ENCODE measurements at regions not wholly inside any gene's neighbourhood (a gene's known extent, or its start where the extent isn't known, plus 50 kb on each side); places are given as distances from the start of the nearest gene placed in this dataset.

DNA sequence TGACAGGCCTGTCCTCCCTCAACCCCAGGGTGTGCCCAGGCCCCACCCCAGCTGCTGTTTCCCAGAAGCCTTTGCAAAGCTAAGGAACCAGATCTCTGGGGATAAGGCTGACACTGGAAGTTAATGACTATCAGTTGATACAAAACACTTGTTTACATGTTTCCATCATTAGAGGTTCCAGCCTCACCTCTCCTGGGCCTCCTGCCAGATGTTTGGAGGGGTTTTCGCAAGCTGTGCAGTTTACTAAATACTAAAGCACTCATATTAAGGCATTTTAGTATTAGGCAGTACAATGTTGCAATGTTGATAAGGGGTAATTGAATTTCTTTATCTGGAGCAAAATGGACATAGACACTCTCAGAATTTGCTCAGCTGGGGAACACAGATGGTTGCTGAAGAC lies 218.7 kb downstream of the INSC start:
- no peak overlapping the region for H3K4me3 ChIP-seq
- H3K9me3 ChIP-seq = peaks cover 0 to 2% (median 0%) of the 10 kb centered on the region in 12 donors
- no peak overlapping the region for H3K27ac ChIP-seq
- no peaks in the 10 kb centered on the region for H3K4me1 ChIP-seq
- intact Hi-C loops (cut with DNase I) = loop anchor here in 1 of 10 donors (5.0 kb wide), 1 partner anchor 314 kb away; no protein-coding TSS in a partner anchor
- H3K27me3 ChIP-seq = peaks cover 0 to 3% (median 0%) of the 10 kb centered on the region in 9 donors
- no peak for DNase-seq
- 78 to 92% (median 87%) methylated on average over 1 of the region's 1 CpG for WGBS, 4 donors
- no peak for TF ChIP-seq POLR2A (IDR thresholded peaks at IDR 0.05)
- TF ChIP-seq, protein P1, sequence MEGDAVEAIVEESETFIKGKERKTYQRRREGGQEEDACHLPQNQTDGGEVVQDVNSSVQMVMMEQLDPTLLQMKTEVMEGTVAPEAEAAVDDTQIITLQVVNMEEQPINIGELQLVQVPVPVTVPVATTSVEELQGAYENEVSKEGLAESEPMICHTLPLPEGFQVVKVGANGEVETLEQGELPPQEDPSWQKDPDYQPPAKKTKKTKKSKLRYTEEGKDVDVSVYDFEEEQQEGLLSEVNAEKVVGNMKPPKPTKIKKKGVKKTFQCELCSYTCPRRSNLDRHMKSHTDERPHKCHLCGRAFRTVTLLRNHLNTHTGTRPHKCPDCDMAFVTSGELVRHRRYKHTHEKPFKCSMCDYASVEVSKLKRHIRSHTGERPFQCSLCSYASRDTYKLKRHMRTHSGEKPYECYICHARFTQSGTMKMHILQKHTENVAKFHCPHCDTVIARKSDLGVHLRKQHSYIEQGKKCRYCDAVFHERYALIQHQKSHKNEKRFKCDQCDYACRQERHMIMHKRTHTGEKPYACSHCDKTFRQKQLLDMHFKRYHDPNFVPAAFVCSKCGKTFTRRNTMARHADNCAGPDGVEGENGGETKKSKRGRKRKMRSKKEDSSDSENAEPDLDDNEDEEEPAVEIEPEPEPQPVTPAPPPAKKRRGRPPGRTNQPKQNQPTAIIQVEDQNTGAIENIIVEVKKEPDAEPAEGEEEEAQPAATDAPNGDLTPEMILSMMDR (IDR thresholded peaks at IDR 0.05) = no peak
- H3K36me3 ChIP-seq = no peaks in the 10 kb centered on the region
- ATAC-seq = no peak

DNA sequence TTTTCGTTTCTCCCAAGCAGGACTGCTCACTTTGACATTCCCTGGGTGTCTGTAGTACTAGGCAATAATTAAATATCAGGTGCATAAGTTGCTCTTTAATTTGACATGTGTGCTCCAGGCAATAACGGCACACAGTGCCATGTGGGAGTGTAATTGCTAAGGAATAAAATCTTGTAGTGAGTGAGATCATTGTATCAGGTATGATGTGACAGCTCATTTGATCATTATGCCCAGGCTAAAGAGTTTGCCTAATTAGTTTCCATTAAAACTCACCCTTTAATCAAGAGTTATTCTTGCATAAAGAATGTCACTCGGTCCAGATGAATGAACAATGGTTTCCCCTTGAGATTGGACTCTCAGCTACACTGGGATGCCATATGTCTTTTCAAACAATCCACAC lies 220.0 kb downstream of the INSC start:
- Histone ChIP-seq H3K9me3 (peaks cover 0 to 10% (median 0%) of the 10 kb centered on the region in 12 donors), H3K4me1 (no peaks in the 10 kb centered on the region), H3K27ac (no peak overlapping the region), H3K27me3 (peaks cover 0 to 3% (median 0%) of the 10 kb centered on the region in 9 donors), H3K4me3 (no peak overlapping the region), H3K36me3 (no peaks in the 10 kb centered on the region)
- no peak for ATAC-seq
- no peak for DNase-seq
- no peak for TF ChIP-seq POLR2A (IDR thresholded peaks at IDR 0.05)
- TF ChIP-seq, protein P1 (IDR thresholded peaks at IDR 0.05) = no peak
- intact Hi-C loops (cut with DNase I) = loop anchor here in 1 of 10 donors (5.0 kb wide), 1 partner anchor 313 kb away; no protein-coding TSS in a partner anchor
- WGBS, 4 donors = 79 to 85% (median 82%) methylated on average over 3 of the region's 3 CpGs

DNA sequence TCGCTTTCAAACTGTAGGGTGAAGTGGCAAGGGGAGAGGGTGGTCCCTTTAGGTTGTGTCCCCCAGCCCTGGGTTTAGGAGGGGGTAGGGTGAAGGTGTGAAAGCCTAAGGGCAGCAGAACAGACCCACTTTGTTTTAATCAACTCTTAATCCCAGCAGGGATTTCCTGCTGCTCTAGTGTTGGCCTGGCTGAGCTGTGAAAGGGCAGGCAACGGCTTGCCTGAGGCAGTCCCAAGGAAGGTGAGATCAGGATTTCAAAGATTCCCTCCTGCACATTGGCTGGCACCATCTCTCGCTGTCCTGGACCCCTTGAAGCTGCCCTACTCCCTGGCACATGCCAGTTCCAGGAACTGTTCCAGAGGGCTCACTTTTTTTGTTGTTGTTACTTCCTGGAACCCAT lies 221.3 kb downstream of the INSC start:
- Histone ChIP-seq H3K27ac (no peak overlapping the region), H3K36me3 (no peaks in the 10 kb centered on the region), H3K9me3 (peaks cover 0 to 12% (median 0%) of the 10 kb centered on the region in 12 donors), H3K27me3 (peaks cover 0 to 3% (median 0%) of the 10 kb centered on the region in 9 donors), H3K4me1 (no peaks in the 10 kb centered on the region), H3K4me3 (no peak overlapping the region)
- TF ChIP-seq POLR2A (IDR thresholded peaks at IDR 0.05) = no peak
- ATAC-seq = no peak
- intact Hi-C loops (cut with DNase I) = no loop called here
- DNase-seq = no peak
- WGBS, 4 donors = 46 to 66% (median 48%) methylated on average over 3 of the region's 3 CpGs

DNA sequence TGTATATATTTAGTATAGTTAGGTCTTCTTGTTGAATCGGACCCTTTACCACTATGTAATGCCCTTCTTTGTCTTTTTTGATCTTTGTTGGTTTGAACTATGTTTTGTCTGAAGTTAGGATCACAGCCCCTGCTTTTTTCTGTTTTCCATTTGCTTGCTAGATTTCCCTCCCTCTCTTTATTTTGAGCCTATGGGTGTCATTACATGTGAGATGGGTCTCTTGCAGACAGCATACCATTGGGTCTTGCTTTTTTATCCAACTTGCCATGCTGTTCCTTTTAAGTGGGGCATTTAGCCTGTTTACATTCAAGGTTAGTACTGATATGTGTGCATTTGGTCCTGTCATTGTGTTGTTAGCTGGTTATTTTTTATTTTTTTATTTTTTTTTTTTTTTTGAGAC lies 224.6 kb downstream of the INSC start:
- no peak for DNase-seq
- WGBS, 4 donors = 87 to 94% (median 90%) methylated on average over 1 of the region's 1 CpG

More for the DNA sequence above, 224.6 kb downstream of the INSC start:
- no peaks in the 10 kb centered on the region for H3K36me3 ChIP-seq
- no peak for ATAC-seq
- peaks cover 0 to 3% (median 0%) of the 10 kb centered on the region in 12 donors for H3K4me1 ChIP-seq
- H3K4me3 ChIP-seq = no peak overlapping the region
- no peak overlapping the region for H3K27ac ChIP-seq
- TF ChIP-seq, protein P1 (IDR thresholded peaks at IDR 0.05) = no peak
- no peak for TF ChIP-seq POLR2A (IDR thresholded peaks at IDR 0.05)
- H3K27me3 ChIP-seq = peaks cover 0 to 3% (median 0%) of the 10 kb centered on the region in 9 donors
- intact Hi-C loops (cut with DNase I) = no loop called here
- peaks cover 0 to 12% (median 0%) of the 10 kb centered on the region in 12 donors for H3K9me3 ChIP-seq
